ENCODE measurements at regions not wholly inside any gene's neighbourhood (a gene's known extent, or its start where the extent isn't known, plus 50 kb on each side); places are given as distances from the start of the nearest gene placed in this dataset.
A peak's percentile ranks its signal among the peaks of the same experiment; 100 is the strongest.
"Not testable (repeated sequence)": the region's sequence is repeated elsewhere in the genome, so short reads cannot be mapped to it uniquely, and the experiment has no call there.

- not testable (repeated sequence) for DNase-seq (ENCODE audit: low read depth in 2 of 2)
Measured at GRCh38 chr1:149278156-149278555, 174.8 kb upstream of the NBPF9 start.

GRCh38 chr1:149279015-149279414 lies 175.7 kb upstream of the NBPF9 start:
- DNase-seq (ENCODE audit: low read depth in 2 of 2) = not testable (repeated sequence)

- DNase-seq (ENCODE audit: low read depth in 2 of 2) = not testable (repeated sequence)
Measured at GRCh38 chr1:149279512-149279911, 176.2 kb upstream of the NBPF9 start.

- DNase-seq (ENCODE audit: low read depth in 2 of 2) = not testable (repeated sequence)
Measured at GRCh38 chr1:149284773-149285172, 181.4 kb upstream of the NBPF9 start.

GRCh38 chr1:149285205-149285604 lies 181.9 kb upstream of the NBPF9 start:
- DNase-seq (ENCODE audit: low read depth in 2 of 2) = not testable (repeated sequence)

GRCh38 chr1:149285638-149286037 lies 182.3 kb upstream of the NBPF9 start:
- DNase-seq (ENCODE audit: low read depth in 2 of 2) = peak in 1 of 2 donors; percentile 0

GRCh38 chr1:149288580-149288979 lies 185.2 kb upstream of the NBPF9 start:
- DNase-seq (ENCODE audit: low read depth in 2 of 2) = not testable (repeated sequence)

- DNase-seq (ENCODE audit: low read depth in 2 of 2) = not testable (repeated sequence)
Measured at GRCh38 chr1:149300478-149301218, 174.2 kb upstream of the NBPF19 start.

GRCh38 chr1:149301282-149301681 lies 173.6 kb upstream of the NBPF19 start:
- DNase-seq (ENCODE audit: low read depth in 2 of 2) = not testable (repeated sequence)

GRCh38 chr1:149304796-149305195 lies 170.0 kb upstream of the NBPF19 start:
- DNase-seq (ENCODE audit: low read depth in 2 of 2) = not testable (repeated sequence)

GRCh38 chr1:149307640-149308039 lies 167.2 kb upstream of the NBPF19 start:
- not testable (repeated sequence) for DNase-seq (ENCODE audit: low read depth in 2 of 2)

- DNase-seq (ENCODE audit: low read depth in 2 of 2) = not testable (repeated sequence)
Measured at GRCh38 chr1:149314921-149315320, 159.9 kb upstream of the NBPF19 start.

GRCh38 chr1:149320971-149321731 lies 153.7 kb upstream of the NBPF19 start:
- DNase-seq (ENCODE audit: low read depth in 2 of 2) = not testable (repeated sequence)

- not testable (repeated sequence) for DNase-seq (ENCODE audit: low read depth in 2 of 2)
Measured at GRCh38 chr1:149321732-149322016, 153.2 kb upstream of the NBPF19 start.

- DNase-seq (ENCODE audit: low read depth in 2 of 2) = not testable (repeated sequence)
Measured at GRCh38 chr1:149330081-149330335, 144.8 kb upstream of the NBPF19 start.

- DNase-seq (ENCODE audit: low read depth in 2 of 2) = not testable (repeated sequence)
Measured at GRCh38 chr1:149336082-149336481, 138.8 kb upstream of the NBPF19 start.

GRCh38 chr1:149338221-149338691 lies 136.6 kb upstream of the NBPF19 start:
- DNase-seq (ENCODE audit: low read depth in 2 of 2) = not testable (repeated sequence)

GRCh38 chr1:149338698-149339097 lies 136.1 kb upstream of the NBPF19 start:
- not testable (repeated sequence) for DNase-seq (ENCODE audit: low read depth in 2 of 2)

- DNase-seq (ENCODE audit: low read depth in 2 of 2) = not testable (repeated sequence)
Measured at GRCh38 chr1:149349448-149349847, 125.4 kb upstream of the NBPF19 start.

GRCh38 chr1:149352205-149352604 lies 122.6 kb upstream of the NBPF19 start:
- DNase-seq (ENCODE audit: low read depth in 2 of 2) = not testable (repeated sequence)

GRCh38 chr1:149354579-149354978 lies 120.3 kb upstream of the NBPF19 start:
- DNase-seq (ENCODE audit: low read depth in 2 of 2) = not testable (repeated sequence)

- DNase-seq (ENCODE audit: low read depth in 2 of 2) = not testable (repeated sequence)
Measured at GRCh38 chr1:149355748-149356147, 119.1 kb upstream of the NBPF19 start.

- DNase-seq (ENCODE audit: low read depth in 2 of 2) = not testable (repeated sequence)
Measured at GRCh38 chr1:149356152-149356551, 118.7 kb upstream of the NBPF19 start.

Data from stimulated activated CD8-positive, alpha-beta memory T cell treated with anti-CD3 and anti-CD28 coated beads, Interleukin-7, amount 100 ng/mL, for 1 hour (primary cell).